Spinal cord (tissue), 10 donors: ENCODE measurements at regions not wholly inside any gene's neighbourhood (a gene's known extent, or its start where the extent isn't known, plus 50 kb on each side); places are given as distances from the start of the nearest gene placed in this dataset. TPM values are rescaled to one million over a fixed set of nuclear protein-coding genes. Genes with fewer than 3 reads are reported as not detected.

Source experiments
- DNase-seq, 6 donors: peaks; one replicate each; pipeline versions ENCODE4 v3.0.0 to v3.0.0-alpha.2; 2013 to 2015; ENCODE audit warnings: low spot score in 6 of 6, low read depth in 4 of 6
- H3K27ac ChIP-seq: one replicate; pipeline ENCODE4 v1.5.1; 2013; ENCODE audit warnings: low read depth, low read length, control low read depth
- H3K27me3 ChIP-seq: one replicate; pipeline ENCODE4 v1.6.1; 2013; ENCODE audit warnings: low read length; ENCODE audit not compliant: control insufficient read depth, insufficient read depth
- H3K36me3 ChIP-seq: one replicate; pipeline ENCODE4 v1.6.1; 2013; ENCODE audit warnings: low read length; ENCODE audit not compliant: control insufficient read depth, insufficient read depth
- H3K4me1 ChIP-seq: one replicate; pipeline ENCODE4 v1.6.1; 2013; ENCODE audit warnings: low read length; ENCODE audit not compliant: control insufficient read depth, insufficient read depth
- H3K4me3 ChIP-seq: one replicate; pipeline ENCODE4 v1.5.1; 2013; ENCODE audit warnings: low read depth, low read length, control low read depth
- H3K9me3 ChIP-seq: one replicate; pipeline ENCODE4 v1.6.1; 2013; ENCODE audit warnings: low read length; ENCODE audit not compliant: control insufficient read depth, insufficient read depth
- WGBS: methylation state at CpG from one replicate; pipeline ENCODE4 v1.1.5; 2013; ENCODE audit warnings: missing lambda C conversion rate; ENCODE audit not compliant: insufficient coverage; 5-methylcytosine and 5-hydroxymethylcytosine counted together
- small RNA-seq: library from RNA; depleted of rRNA; stranded (forward); fragments of <200 nt; gene quantifications from one replicate; pipeline ENCODE3, GENCODE V24; 2014; ENCODE audit warnings: low replicate concordance
- donor health status: healthy.

GRCh38 chr11:10395166-10395897 lies 59.7 kb upstream of the AMPD3 start:
- DNase-seq = no peak
- Histone ChIP-seq H3K27me3 (no peaks in the 10 kb centered on the region), H3K4me1 (peaks cover 12% of the 10 kb centered on the region), H3K9me3 (no peaks in the 10 kb centered on the region), H3K27ac (no peak overlapping the region), H3K4me3 (no peak overlapping the region), H3K36me3 (no peaks in the 10 kb centered on the region)
- 94% methylated on average over 4 of the region's 6 CpGs for WGBS

- H3K27me3 ChIP-seq = no peaks in the 10 kb centered on the region
- peaks cover 12% of the 10 kb centered on the region for H3K4me1 ChIP-seq
- DNase-seq = no peak
- 98% methylated on average over 4 of the region's 4 CpGs for WGBS
- no peak overlapping the region for H3K27ac ChIP-seq
- H3K36me3 ChIP-seq = no peaks in the 10 kb centered on the region
- H3K4me3 ChIP-seq = no peak overlapping the region
- no peaks in the 10 kb centered on the region for H3K9me3 ChIP-seq
Measured at GRCh38 chr11:10396771-10397170, 58.3 kb upstream of the AMPD3 start.

- Histone ChIP-seq H3K27ac (no peak overlapping the region), H3K4me1 (peaks cover 12% of the 10 kb centered on the region), H3K27me3 (no peaks in the 10 kb centered on the region), H3K36me3 (no peaks in the 10 kb centered on the region), H3K9me3 (no peaks in the 10 kb centered on the region), H3K4me3 (no peak overlapping the region)
- 86% methylated on average over 4 of the region's 7 CpGs for WGBS
- no peak for DNase-seq
Measured at GRCh38 chr11:10397226-10397987, 57.7 kb upstream of the AMPD3 start.

GRCh38 chr11:10398525-10398924 lies 56.5 kb upstream of the AMPD3 start:
- Histone ChIP-seq H3K36me3 (no peaks in the 10 kb centered on the region), H3K4me3 (no peak overlapping the region), H3K27ac (no peak overlapping the region), H3K27me3 (no peaks in the 10 kb centered on the region), H3K4me1 (peaks cover 7% of the 10 kb centered on the region), H3K9me3 (no peaks in the 10 kb centered on the region)
- DNase-seq = no peak
- 57% methylated on average over 4 of the region's 4 CpGs for WGBS

GRCh38 chr11:10400856-10401255 lies 54.2 kb upstream of the AMPD3 start:
- no peak for DNase-seq
- no CpG with 5 or more reads among the region's 1 CpG for WGBS
- no peak overlapping the region for H3K27ac ChIP-seq
- H3K9me3 ChIP-seq = no peaks in the 10 kb centered on the region
- H3K27me3 ChIP-seq = no peaks in the 10 kb centered on the region
- no peaks in the 10 kb centered on the region for H3K4me1 ChIP-seq
- no peak overlapping the region for H3K4me3 ChIP-seq
- H3K36me3 ChIP-seq = no peaks in the 10 kb centered on the region

GRCh38 chr11:10401256-10401655 lies 53.8 kb upstream of the AMPD3 start:
- no peaks in the 10 kb centered on the region for H3K27me3 ChIP-seq
- no peaks in the 10 kb centered on the region for H3K9me3 ChIP-seq
- no peak overlapping the region for H3K27ac ChIP-seq
- H3K4me3 ChIP-seq = no peak overlapping the region
- peak in 1 of 6 donors; percentile 58 for DNase-seq
- WGBS = 69% methylated on average over 3 of the region's 3 CpGs
- H3K4me1 ChIP-seq = no peaks in the 10 kb centered on the region
- no peaks in the 10 kb centered on the region for H3K36me3 ChIP-seq

- no peak for DNase-seq
- Histone ChIP-seq H3K27ac (no peak overlapping the region), H3K4me1 (no peaks in the 10 kb centered on the region), H3K27me3 (no peaks in the 10 kb centered on the region), H3K36me3 (no peaks in the 10 kb centered on the region), H3K9me3 (no peaks in the 10 kb centered on the region), H3K4me3 (no peak overlapping the region)
- 81% methylated on average over 4 of the region's 4 CpGs for WGBS
Measured at GRCh38 chr11:10401696-10402392, 53.2 kb upstream of the AMPD3 start.

Small RNA genes lying in the stretch of these regions (small RNA-seq; reads per million reads assigned to genes)
- not detected for gene RNU6ATAC33P
